Right lobe of liver (tissue), 6 donors: ENCODE measurements at regions not wholly inside any gene's neighbourhood (a gene's known extent, or its start where the extent isn't known, plus 50 kb on each side); places are given as distances from the start of the nearest gene placed in this dataset.

Source experiments
- ATAC-seq, 4 donors: fragments of 200-7000 bp; cut with Tn5 transposase; one replicate each; pipeline ENCODE4 v1.9.1; 2020; ENCODE audit warnings: mild to moderate bottlenecking in 4 of 4, moderate library complexity in 4 of 4
- DNase-seq, 3 donors: peaks; one replicate each; pipeline ENCODE4 v3.0.0-alpha.2; 2020
- H3K27ac ChIP-seq, 3 donors: fragments of 200-600 bp; one replicate each; pipeline ENCODE4 v1.8.0; 2022
- H3K27me3 ChIP-seq, 2 donors: fragments of 200-600 bp; one replicate each; pipeline ENCODE4 v1.8.0; 2022
- H3K36me3 ChIP-seq, 4 donors: fragments of 200-600 bp; sonication (generic) in 1 of 4; one replicate each; pipeline versions ENCODE4 v1.5.1 to v1.8.0; 2017 to 2022; ENCODE audit warnings: control low read depth in 1 of 4
- H3K4me1 ChIP-seq, 4 donors: fragments of 200-600 bp; sonication (generic) in 1 of 4; one replicate each; pipeline versions ENCODE4 v1.5.1 to v1.8.0; 2017 to 2022; ENCODE audit warnings: control low read depth in 1 of 4
- H3K4me3 ChIP-seq, 3 donors: fragments of 200-600 bp; one replicate each; pipeline ENCODE4 v1.8.0; 2022
- H3K9me3 ChIP-seq, 4 donors: fragments of 200-600 bp; sonication (generic) in 1 of 4; one replicate each; pipeline versions ENCODE4 v1.5.1 to v1.8.0; 2017 to 2022; ENCODE audit warnings: control low read depth in 1 of 4
- POLR2A ChIP-seq: fragments of 450-650 bp; IDR thresholded peaks from one replicate; pipeline ENCODE4 v1.6.1; 2017; ENCODE audit warnings: antibody characterized with exemption, mild to moderate bottlenecking
- WGBS: methylation state at CpG from one replicate; pipeline ENCODE4 v1.1.6; 2018; ENCODE audit warnings: low coverage, low lambda C conversion rate; ENCODE audit not compliant: insufficient coverage; ENCODE audit errors: missing lambda C conversion rate; 5-methylcytosine and 5-hydroxymethylcytosine counted together
- intact Hi-C, 2 donors: fragments of 100-400 bp; cut with DNase I; formaldehyde crosslinking; loops; one replicate each; pipeline versions ENCODE4 v1.11.2 to v1.14.1; 2022
- TF ChIP-seq, protein P1 (sequence below), 4 donors: fragments of 200-600 bp in 3 of 4; fragments of 450-650 bp in 1 of 4; IDR thresholded peaks; one replicate each; pipeline versions ENCODE4 v1.5.1 to v1.8.0; 2016 to 2022; ENCODE audit warnings: antibody characterized with exemption in 4 of 4, mild to moderate bottlenecking in 2 of 4
- donor health status: DM: no; HTN: yes; CAD: no.
- donor health status: DM: no; HTN: no; CAD: no.
- donor health status: DM: no; HTN: no; CAD: no.
- donor health status: DM: no; HTN: yes; CAD: no.
- donor health status: DM: no; HTN: yes; CAD: no.

GRCh38 chr1:96309783-96310182, 411.8 kb upstream of the PTBP2 start:
- DNase-seq: peak in 2 of 3 donors; percentile 16 to 70
- TF ChIP-seq, protein P1, sequence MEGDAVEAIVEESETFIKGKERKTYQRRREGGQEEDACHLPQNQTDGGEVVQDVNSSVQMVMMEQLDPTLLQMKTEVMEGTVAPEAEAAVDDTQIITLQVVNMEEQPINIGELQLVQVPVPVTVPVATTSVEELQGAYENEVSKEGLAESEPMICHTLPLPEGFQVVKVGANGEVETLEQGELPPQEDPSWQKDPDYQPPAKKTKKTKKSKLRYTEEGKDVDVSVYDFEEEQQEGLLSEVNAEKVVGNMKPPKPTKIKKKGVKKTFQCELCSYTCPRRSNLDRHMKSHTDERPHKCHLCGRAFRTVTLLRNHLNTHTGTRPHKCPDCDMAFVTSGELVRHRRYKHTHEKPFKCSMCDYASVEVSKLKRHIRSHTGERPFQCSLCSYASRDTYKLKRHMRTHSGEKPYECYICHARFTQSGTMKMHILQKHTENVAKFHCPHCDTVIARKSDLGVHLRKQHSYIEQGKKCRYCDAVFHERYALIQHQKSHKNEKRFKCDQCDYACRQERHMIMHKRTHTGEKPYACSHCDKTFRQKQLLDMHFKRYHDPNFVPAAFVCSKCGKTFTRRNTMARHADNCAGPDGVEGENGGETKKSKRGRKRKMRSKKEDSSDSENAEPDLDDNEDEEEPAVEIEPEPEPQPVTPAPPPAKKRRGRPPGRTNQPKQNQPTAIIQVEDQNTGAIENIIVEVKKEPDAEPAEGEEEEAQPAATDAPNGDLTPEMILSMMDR (IDR thresholded peaks at IDR 0.05): no peak
- no peaks in the 10 kb centered on the region for H3K4me1 ChIP-seq
- intact Hi-C loops: no loop called here
- no peaks in the 10 kb centered on the region for H3K27me3 ChIP-seq
- no peak overlapping the region for H3K4me3 ChIP-seq
- 39% methylated on average over 1 of the region's 1 CpG for WGBS
- no peaks in the 10 kb centered on the region for H3K36me3 ChIP-seq
- H3K27ac ChIP-seq: no peak overlapping the region
- peak; percentile 82 to 97 (median 95) for ATAC-seq
- no peaks in the 10 kb centered on the region for H3K9me3 ChIP-seq

DNA sequence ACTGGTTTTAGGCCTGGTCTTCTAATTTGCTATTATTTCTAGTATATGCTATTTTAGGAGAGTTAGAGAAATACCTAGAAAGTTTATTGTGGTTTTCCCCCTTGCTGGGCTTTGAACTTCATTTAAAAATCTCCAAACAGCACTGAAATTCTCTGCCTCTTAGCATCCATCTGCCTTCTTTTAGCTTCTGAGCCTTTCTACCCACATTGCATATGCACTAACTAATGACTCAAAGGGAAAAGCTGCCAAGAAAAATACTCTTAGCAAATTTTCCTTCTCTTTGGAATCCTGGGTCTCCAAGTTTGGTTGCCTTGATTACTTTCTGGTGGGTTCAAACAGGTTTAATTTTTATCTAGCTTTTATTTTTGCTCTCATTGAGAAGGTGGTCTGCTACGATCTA, 408.4 kb upstream of the PTBP2 start:
- intact Hi-C loops: no loop called here
- no peak for DNase-seq
- Histone ChIP-seq H3K4me3 (no peak overlapping the region), H3K27ac (no peak overlapping the region), H3K27me3 (no peaks in the 10 kb centered on the region), H3K9me3 (no peaks in the 10 kb centered on the region), H3K4me1 (no peaks in the 10 kb centered on the region), H3K36me3 (no peaks in the 10 kb centered on the region)
- no peak for ATAC-seq
- TF ChIP-seq, protein P1 (IDR thresholded peaks at IDR 0.05): no peak
- TF ChIP-seq POLR2A: no peak
- WGBS: 94% methylated on average over 1 of the region's 1 CpG

- no peak overlapping the region for H3K4me3 ChIP-seq
- WGBS: 35% methylated on average over 4 of the region's 4 CpGs
Observed at GRCh38 chr1:96329121-96329520, 392.5 kb upstream of the PTBP2 start.

GRCh38 chr1:96331596-96331995, 390.0 kb upstream of the PTBP2 start:
- Histone ChIP-seq H3K4me3 (no peak overlapping the region), H3K27me3 (no peaks in the 10 kb centered on the region), H3K4me1 (peaks cover 0 to 13% (median 2%) of the 10 kb centered on the region in 4 donors), H3K9me3 (no peaks in the 10 kb centered on the region), H3K36me3 (no peaks in the 10 kb centered on the region), H3K27ac (no peak overlapping the region)
- 70% methylated on average over 3 of the region's 3 CpGs for WGBS
- DNase-seq (no peak), ATAC-seq (no peak)
- intact Hi-C loops: no loop called here
- TF ChIP-seq, protein P1 (IDR thresholded peaks at IDR 0.05): no peak
- no peak for TF ChIP-seq POLR2A

More at GRCh38 chr1:96329121-96329520, 392.5 kb upstream of the PTBP2 start:
- ATAC-seq (no peak), DNase-seq (no peak)
- TF ChIP-seq, protein P1 (IDR thresholded peaks at IDR 0.05): no peak
- TF ChIP-seq POLR2A: no peak
- Histone ChIP-seq H3K36me3 (no peaks in the 10 kb centered on the region), H3K27ac (no peak overlapping the region), H3K4me1 (peaks cover 0 to 7% (median 2%) of the 10 kb centered on the region in 4 donors), H3K9me3 (no peaks in the 10 kb centered on the region), H3K27me3 (no peaks in the 10 kb centered on the region)
- intact Hi-C loops: no loop called here
